Calu3 (cell line): ENCODE measurements at regions not wholly inside any gene's neighbourhood (a gene's known extent, or its start where the extent isn't known, plus 50 kb on each side); places are given as distances from the start of the nearest gene placed in this dataset.

Experiments
- BruUV-seq: library from RNA; stranded (reverse); fragments of 400-500 nt; replicated peaks from 2 replicates; lab custom pipeline; 2021; lab: Mats Ljungman, UMichigan
- CTCF ChIA-PET: fragments of 300-600 bp; sonication (Branson Sonifier 250); formaldehyde crosslinking; loops from one replicate; lab custom pipeline; 2022; ENCODE audit warnings: antibody characterized with exemption; lab: Charles Lee
- DNase-seq: peaks from one replicate; pipeline ENCODE4 v3.0.0; 2022
- H3K27ac Mint-ChIP-seq: one replicate; pipeline ENCODE4 v1.8.0; 2022; ENCODE audit warnings: mixed read lengths; ENCODE audit not compliant: unreplicated experiment
- H3K27me3 Mint-ChIP-seq: one replicate; pipeline ENCODE4 v1.8.0; 2022; ENCODE audit warnings: mixed read lengths; ENCODE audit not compliant: unreplicated experiment
- H3K36me3 Mint-ChIP-seq: one replicate; pipeline ENCODE4 v1.8.0; 2022; ENCODE audit warnings: mild to moderate bottlenecking, moderate library complexity, mixed read lengths; ENCODE audit not compliant: insufficient read depth, unreplicated experiment
- H3K4me1 Mint-ChIP-seq: one replicate; pipeline ENCODE4 v1.8.0; 2022; ENCODE audit warnings: mild to moderate bottlenecking, low read depth, mixed read lengths; ENCODE audit not compliant: unreplicated experiment
- H3K4me3 Mint-ChIP-seq: one replicate; pipeline ENCODE4 v1.8.0; 2022; ENCODE audit warnings: mild to moderate bottlenecking, low read depth, moderate library complexity, mixed read lengths; ENCODE audit not compliant: unreplicated experiment
- H3K9me3 Mint-ChIP-seq: one replicate; pipeline ENCODE4 v1.8.0; 2022; ENCODE audit warnings: low read depth, mixed read lengths; ENCODE audit not compliant: unreplicated experiment
- intact Hi-C: fragments of 100-400 bp; cut with micrococcal nuclease; formaldehyde crosslinking; loops from one replicate; pipeline ENCODE4 v1.10.0; 2022; ENCODE audit not compliant: unreplicated experiment
- TF ChIP-seq, protein P1 (sequence below): fragments of 200-600 bp; IDR thresholded peaks from one replicate; pipeline ENCODE4 v1.8.0; 2022; ENCODE audit warnings: antibody characterized with exemption; ENCODE audit not compliant: unreplicated experiment

DNA sequence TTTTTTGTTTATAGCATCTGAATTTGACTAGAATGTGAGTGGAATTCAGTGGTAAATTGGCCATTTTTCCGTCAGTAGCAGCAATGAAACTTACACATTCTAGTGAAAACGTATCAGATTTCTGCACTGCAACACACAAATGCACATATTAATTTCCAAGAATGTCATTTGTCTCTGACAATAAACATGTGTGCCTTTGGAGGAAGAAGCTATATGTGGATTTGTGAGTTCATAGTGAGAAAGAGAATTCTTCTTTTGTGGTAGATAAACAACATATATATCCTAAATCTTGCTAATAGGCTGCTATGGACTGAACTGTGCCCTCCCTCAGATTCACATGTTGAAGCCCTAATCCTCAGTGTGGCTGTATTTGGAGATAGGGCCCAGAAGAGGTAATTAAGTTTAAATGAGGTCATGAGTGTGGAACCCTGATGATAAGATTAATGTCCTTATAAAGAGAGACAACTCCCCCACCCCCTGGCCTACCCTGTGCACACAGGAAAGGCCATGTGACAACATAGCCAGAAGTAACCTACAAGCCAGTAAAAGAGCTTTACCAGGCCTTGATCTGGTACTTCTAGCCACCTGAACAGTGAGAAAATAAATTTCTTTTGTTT is 200.2 kb upstream of the EYA4 start:
- Mint-ChIP-seq H3K9me3 (no peaks in the 10 kb centered on the region), H3K4me1 (peaks cover 16% of the 10 kb centered on the region), H3K36me3 (no peaks in the 10 kb centered on the region), H3K27me3 (no peaks in the 10 kb centered on the region), H3K27ac (no peak overlapping the region), H3K4me3 (no peak overlapping the region)
- TF ChIP-seq, protein P1, sequence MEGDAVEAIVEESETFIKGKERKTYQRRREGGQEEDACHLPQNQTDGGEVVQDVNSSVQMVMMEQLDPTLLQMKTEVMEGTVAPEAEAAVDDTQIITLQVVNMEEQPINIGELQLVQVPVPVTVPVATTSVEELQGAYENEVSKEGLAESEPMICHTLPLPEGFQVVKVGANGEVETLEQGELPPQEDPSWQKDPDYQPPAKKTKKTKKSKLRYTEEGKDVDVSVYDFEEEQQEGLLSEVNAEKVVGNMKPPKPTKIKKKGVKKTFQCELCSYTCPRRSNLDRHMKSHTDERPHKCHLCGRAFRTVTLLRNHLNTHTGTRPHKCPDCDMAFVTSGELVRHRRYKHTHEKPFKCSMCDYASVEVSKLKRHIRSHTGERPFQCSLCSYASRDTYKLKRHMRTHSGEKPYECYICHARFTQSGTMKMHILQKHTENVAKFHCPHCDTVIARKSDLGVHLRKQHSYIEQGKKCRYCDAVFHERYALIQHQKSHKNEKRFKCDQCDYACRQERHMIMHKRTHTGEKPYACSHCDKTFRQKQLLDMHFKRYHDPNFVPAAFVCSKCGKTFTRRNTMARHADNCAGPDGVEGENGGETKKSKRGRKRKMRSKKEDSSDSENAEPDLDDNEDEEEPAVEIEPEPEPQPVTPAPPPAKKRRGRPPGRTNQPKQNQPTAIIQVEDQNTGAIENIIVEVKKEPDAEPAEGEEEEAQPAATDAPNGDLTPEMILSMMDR: no peak
- no peak for DNase-seq
- BruUV-seq: no TSS peak
- CTCF ChIA-PET: interaction anchor here (1.1 kb wide), 1 partner anchor 53 kb away, joined by 3 read pairs; no protein-coding TSS in a partner anchor
- intact Hi-C loops: loop anchor here (1.0 to 10.0 kb wide), 5 partner anchors 56 to 511 kb away; no protein-coding TSS in a partner anchor

DNA sequence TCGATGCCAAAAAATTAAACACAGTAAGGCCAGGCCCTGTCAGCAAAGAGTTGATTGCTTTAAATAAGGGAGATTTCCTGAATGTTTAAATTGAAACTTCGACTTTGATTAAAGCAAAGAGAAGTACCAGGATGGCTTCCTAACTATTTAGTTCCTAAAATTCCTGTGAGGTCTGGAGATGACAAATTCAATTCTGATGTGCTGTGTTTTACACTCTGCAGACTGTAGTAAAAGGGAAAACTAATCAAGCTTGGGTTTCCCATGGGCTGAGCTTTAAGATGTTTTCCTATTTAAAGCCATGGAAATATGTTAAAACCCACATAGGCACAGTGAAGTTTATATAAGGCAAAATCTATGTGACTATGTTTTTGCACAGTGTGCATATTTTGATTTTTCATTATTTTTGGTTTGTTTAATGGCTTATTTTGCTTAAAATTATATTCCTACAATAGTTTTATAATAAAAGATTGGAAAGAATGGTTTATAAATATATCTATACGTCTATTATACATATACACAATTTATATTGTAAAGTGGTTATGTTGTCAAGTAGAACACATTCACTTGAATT is 198.5 kb upstream of the EYA4 start:
- Mint-ChIP-seq H3K27me3 (no peaks in the 10 kb centered on the region), H3K36me3 (no peaks in the 10 kb centered on the region), H3K4me1 (peaks cover 16% of the 10 kb centered on the region), H3K4me3 (no peak overlapping the region), H3K27ac (no peak overlapping the region), H3K9me3 (no peaks in the 10 kb centered on the region)
- no TSS peak for BruUV-seq
- TF ChIP-seq, protein P1: no peak
- intact Hi-C loops: loop anchor here (5.0 to 10.0 kb wide), 3 partner anchors 55 to 510 kb away; no protein-coding TSS in a partner anchor
- no peak for DNase-seq
- CTCF ChIA-PET: no interaction called here

DNA sequence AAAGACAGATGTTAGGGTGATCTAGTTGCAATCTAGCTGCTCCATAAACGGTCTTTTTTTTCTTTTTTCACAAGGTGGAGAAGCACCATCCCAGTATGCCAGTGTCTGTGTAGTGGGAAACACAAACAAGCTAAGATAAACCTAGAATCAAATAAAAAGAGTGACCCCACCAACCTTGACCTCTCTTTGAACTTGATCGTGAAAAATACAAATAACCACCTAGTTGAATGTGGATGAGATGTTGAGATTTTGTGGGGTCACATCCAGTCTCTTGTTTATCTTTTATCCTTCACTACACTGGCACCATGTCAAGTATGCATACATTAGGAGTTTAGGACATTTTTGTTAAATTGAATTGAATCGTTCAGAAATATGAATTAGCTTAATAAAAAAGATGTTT is 194.6 kb upstream of the EYA4 start:
- Mint-ChIP-seq H3K27ac (no peak overlapping the region), H3K36me3 (no peaks in the 10 kb centered on the region), H3K4me3 (no peak overlapping the region), H3K9me3 (no peaks in the 10 kb centered on the region), H3K27me3 (no peaks in the 10 kb centered on the region), H3K4me1 (no peaks in the 10 kb centered on the region)
- DNase-seq: no peak
- TF ChIP-seq, protein P1: no peak
- BruUV-seq: no TSS peak
- CTCF ChIA-PET: no interaction called here
- intact Hi-C loops: loop anchor here (10.0 kb wide), 1 partner anchor 468 kb away; no protein-coding TSS in a partner anchor

DNA sequence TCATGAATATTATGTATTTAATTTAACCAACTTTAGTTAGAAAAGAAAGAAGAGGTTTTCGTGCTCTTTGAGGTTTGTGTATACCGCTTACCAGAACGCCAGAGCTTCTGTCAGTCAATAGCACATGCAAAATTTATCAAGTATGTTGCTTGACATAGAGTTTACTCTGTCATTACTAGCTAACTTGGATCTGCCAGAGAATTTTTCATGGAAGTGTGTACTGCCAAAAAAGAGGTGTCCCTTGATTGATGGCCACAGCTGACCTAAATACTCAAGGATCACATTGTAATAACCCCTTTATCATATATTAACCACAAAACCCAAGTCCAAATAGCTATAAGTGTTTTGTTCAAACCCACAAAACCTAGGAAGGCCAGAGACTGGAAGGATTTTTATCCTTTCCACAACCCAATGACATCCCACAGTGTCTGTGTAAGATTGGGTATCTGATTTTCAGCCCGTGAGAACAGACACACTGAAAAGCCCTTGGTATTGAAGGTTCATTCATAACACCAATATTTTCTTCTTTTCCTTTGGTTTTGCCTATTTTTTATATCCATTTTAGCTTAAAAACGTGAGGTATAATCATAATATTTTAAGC is 194.0 kb upstream of the EYA4 start:
- H3K27me3 Mint-ChIP-seq: no peaks in the 10 kb centered on the region
- TF ChIP-seq, protein P1: no peak
- no peak overlapping the region for H3K27ac Mint-ChIP-seq
- H3K36me3 Mint-ChIP-seq: no peaks in the 10 kb centered on the region
- H3K4me3 Mint-ChIP-seq: no peak overlapping the region
- CTCF ChIA-PET: no interaction called here
- DNase-seq: no peak
- intact Hi-C loops: loop anchor here (10.0 kb wide), 1 partner anchor 468 kb away; no protein-coding TSS in a partner anchor
- no peaks in the 10 kb centered on the region for H3K9me3 Mint-ChIP-seq
- H3K4me1 Mint-ChIP-seq: no peaks in the 10 kb centered on the region
- no TSS peak for BruUV-seq
